GM21723 (cell line): ENCODE measurements at regions not wholly inside any gene's neighbourhood (a gene's known extent, or its start where the extent isn't known, plus 50 kb on each side); places are given as distances from the start of the nearest gene placed in this dataset.

Experiments used
- ATAC-seq: cut with Tn5 transposase; IDR thresholded peaks from one replicate; pipeline ENCODE4 v1.9.1; 2021; ENCODE audit warnings: mild to moderate bottlenecking, moderate library complexity; ENCODE audit not compliant: unreplicated experiment

- ATAC-seq, result no peak
These were observed 365.3 kb downstream of the MTRR start for GRCh38 chr5:8234179-8234770.

GRCh38 chr5:8238080-8238479 lies 369.1 kb downstream of the MTRR start:
- ATAC-seq, result no peak

DNA sequence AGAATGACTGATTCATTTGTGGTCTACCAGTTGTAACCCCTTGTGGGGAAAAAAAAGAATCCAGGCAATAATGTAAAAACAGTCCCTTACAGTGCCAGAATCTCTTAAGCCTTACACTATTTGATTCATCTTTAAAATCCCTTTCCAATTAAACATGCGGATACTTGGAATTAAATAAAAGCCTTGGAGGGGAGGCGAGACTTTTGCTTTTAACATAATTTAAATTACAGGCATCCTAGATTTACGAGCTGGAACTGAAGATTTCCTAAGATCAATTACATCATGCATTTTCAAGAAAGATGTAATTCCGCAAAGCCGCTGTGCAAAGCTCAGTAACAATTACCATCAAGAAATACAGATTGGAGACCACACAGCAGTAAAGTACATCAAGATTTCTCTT lies 370.2 kb downstream of the MTRR start:
- ATAC-seq, result no peak

DNA sequence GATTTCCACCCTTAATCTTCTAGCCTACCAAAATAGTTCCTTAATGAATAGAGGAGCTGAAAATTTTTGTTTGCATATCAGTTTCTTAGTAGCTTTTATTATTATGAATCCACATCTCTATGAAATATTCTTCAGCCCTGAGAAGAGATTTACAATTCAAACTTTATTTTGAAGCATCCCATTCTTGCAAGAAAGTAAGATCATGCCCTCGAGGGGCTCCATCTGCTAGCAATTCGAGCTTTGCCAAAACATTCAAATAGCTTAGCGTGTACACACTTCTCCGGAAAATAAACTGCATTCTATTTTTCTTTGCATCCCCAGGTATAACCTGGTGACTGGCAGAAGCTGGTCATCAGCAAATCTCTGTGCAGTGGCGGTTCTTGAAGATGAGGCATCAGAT lies 370.7 kb downstream of the MTRR start:
- no peak for ATAC-seq

DNA sequence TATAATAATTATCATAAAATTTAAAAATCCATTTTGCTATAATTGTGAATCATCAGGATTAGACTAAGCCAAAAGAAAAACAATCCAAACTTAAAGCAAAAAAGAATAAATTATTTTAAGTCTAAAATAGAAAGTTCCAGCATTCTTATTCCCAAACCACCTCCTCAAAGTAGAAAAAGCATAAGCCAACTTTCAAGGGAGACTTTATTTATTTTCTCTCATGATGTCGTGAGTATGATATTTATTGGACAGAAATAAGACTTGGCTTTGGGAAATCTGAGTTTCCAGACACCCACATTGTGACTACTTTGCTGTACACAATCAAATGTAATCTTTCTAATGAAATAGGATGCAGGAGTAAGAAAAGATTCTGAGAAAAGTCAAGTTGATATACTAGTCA lies 372.1 kb downstream of the MTRR start:
- no peak for ATAC-seq

GRCh38 chr5:8241558-8241957 lies 372.6 kb downstream of the MTRR start:
- ATAC-seq, result no peak

GRCh38 chr5:8247049-8247899 lies 378.3 kb downstream of the MTRR start:
- no peak for ATAC-seq

- ATAC-seq, result no peak
These were observed 384.4 kb downstream of the MTRR start for GRCh38 chr5:8253376-8253775.

DNA sequence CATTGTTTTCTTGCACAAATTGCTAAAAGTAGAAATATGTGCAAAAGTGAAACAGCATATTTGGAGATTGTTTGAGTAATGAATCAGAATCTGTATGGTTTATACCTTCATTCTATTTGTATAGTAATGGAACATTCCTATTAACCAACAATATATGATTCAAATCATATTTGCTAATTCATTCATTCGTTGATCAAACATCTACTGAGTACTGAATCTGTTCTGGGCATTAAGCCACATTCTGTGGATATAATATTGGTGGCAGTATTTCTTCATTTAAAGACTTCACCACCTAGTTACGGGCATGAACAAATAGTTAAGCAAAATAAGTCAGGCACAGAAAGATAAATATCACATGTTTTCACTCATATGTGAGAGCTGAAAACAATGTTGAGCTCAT lies 385.7 kb downstream of the MTRR start:
- ATAC-seq, result no peak

DNA sequence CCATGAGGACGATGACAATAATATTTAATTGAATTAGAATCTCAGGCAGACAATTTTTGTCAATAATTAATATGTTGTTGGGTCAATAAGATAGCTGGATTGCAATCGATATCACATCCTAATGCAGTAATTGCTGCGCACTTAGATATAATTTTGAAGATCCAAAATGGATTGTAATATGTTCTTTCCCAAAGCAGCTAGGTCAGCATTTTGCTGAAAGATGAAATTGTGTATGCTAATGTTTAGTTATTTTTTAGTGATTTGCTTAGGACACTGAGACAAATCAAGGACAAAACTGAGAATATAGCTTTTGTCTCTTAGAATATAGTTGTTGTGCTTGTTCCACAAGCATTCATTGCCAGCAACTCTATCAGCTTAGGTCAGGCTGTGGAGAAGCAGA lies 389.9 kb downstream of the MTRR start:
- no peak for ATAC-seq

DNA sequence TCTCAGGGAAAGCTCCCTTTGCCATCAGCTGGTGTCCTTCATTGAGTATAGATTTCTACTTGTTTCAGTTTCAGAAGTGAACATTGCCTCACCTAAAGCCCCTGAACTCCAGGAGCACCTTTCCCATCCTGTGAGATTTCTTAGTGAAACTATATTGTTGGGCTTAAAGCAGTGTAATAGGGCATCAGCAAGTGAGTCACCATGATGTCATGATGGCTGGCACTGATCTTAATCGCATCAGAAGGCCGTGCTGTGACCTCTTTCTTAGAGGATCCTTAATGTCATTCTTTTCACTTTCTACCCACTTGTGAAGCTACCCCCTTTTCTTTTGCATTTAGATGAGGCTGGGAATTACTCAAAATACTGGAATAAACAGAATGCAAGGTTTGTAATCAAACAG lies 401.3 kb downstream of the MTRR start:
- ATAC-seq, result no peak

DNA sequence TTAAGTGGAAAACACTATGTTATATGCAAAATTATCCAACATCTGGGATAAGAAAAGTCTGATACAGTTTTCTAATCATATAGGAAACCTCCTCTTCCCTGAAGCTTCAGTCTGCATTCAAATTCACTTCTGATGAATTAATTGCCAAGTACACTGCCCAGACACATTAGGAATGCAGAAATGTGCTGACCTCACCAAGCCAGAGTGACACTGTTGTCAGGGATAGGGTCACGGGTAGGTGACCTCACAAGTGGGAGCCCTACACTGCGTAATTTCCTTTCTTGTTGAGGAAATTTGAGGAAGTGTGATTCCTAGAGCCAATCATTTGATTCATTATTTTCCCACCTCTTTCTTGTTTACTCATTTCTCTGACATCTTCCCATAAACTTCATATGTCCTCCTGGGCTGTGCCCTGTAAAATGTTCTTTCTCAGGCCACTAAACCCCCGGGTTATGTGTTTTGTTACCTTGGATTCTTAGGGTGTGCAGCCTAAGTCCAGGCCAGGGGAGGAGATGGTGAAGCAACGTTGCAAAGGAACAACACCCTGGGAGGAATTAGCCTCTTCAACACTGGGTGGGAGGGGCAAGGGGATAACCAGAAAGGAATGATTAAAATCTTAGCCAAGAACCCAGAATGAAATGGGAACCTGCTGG lies 411.9 kb downstream of the MTRR start:
- ATAC-seq, result no peak

DNA sequence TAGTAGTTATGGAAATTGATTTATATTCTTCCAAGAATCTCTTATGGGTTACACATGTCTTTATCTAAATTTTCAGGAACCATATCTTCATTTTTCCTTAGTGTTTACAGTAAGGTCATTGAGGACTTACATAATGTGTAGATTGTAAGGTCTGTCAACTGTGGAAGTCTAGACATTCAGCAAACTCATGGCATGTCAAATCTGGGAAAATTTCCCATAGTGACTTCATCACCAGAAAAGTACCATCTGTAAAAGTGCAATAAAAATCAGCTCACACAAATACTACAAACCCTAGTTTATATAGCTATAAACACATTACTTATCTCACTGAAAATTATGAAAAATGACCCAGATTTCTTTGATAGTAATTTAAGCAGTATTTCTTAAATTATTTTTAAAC lies 419.4 kb downstream of the MTRR start:
- ATAC-seq, result no peak

GRCh38 chr5:8288897-8289516 lies 420.1 kb downstream of the MTRR start:
- ATAC-seq, result no peak

DNA sequence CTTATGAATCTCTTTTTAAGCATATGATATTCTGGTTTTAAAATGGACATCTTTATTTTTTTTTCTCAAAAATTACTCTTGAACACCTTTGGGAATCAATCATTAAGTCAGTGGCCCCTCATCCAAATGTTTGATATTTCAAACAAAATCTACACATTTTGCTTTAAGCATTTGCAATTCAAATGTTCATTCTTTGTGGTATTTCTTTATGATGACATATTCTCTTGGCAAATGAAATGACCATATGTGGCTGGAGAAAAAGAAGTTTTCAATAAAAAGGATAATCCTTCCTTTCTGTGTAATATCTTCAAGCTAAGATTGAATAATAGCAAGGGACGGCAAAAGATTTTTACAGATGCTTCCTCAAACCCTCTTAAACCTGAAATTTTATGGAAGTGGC lies 420.8 kb downstream of the MTRR start:
- ATAC-seq, result no peak

- no peak for ATAC-seq
These were observed 421.8 kb downstream of the MTRR start for GRCh38 chr5:8290721-8291120.

- ATAC-seq, result no peak
These were observed 422.7 kb downstream of the MTRR start for GRCh38 chr5:8291641-8292040.

- ATAC-seq, result no peak
These were observed 426.2 kb downstream of the MTRR start for GRCh38 chr5:8295141-8295540.

DNA sequence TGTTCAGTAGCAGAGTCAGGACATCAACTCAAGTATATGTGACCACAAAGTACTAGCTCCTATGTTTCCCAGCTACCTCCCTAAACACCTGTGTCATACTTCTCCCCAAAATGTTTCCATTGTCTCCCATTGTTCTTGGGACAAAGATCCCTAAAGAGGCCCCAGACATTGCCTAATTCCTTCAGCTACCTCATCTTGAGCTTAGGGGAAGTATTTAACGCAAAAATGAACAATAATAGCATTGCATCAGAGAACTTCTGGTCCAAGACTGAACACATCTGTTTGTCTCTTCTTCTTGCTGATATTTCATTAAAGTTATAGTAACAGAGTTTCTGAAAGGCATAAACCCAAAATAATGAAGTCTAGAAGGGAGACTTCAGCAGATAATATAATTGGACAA lies 430.8 kb downstream of the MTRR start:
- ATAC-seq, result no peak

DNA sequence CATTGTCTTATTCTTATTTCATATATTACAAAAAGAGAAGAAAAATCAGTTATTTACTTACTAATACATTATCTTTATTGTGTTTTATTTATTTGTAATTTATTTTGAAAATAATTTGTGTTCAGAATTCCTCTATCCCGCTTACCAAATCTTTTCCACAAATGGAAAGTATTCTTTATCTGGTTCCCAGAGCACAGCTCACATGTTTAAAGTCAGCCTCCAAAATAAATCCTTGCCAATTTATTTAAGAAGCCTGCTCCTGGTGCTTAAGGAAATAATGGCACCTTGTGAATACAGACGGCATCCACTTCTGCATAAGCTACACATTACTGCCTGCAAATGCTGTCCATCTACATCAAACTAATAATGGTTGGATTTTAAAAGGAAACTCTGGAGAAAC lies 435.4 kb downstream of the MTRR start:
- ATAC-seq, result no peak

DNA sequence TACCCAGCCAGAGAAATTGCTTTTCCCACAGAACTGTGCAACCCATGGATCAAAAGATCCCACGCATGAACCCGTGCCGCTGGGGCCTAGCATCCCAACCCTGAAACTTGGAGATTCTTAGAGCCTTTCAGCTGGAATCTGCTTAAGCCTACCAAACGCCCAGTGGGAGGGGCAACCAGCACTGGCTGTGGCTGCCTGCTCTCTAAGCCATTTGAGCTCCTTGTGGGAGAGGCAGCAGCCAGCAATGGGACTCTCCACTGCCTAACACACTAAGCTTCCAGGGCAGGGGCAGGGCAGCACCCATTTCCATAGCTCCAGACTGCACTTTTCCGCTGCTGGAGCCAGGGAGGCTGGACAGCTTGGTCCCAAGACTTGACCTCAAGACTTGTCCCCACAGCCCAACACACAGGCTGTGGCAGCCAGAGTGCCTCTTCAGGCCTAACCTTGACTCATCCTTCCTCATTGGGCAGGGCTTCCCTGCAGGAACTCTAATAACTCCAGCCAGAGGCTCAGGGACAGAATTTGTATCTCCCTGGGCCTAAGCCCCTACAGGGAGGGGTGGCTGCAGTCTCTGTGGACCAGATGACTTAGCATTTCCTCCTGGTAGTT lies 437.4 kb downstream of the MTRR start:
- no peak for ATAC-seq
